Chondrocyte (in vitro differentiated cells): ENCODE measurements at regions not wholly inside any gene's neighbourhood (a gene's known extent, or its start where the extent isn't known, plus 50 kb on each side); places are given as distances from the start of the nearest gene placed in this dataset.

Experiments
- DNase-seq: peaks from one replicate; pipeline ENCODE4 v3.0.0; 2021; ENCODE audit warnings: mixed read lengths, low spot score
- H3K27ac Mint-ChIP-seq: one replicate; pipeline ENCODE4 v1.8.0; 2021; ENCODE audit warnings: mild to moderate bottlenecking, moderate library complexity, mixed read lengths; ENCODE audit not compliant: unreplicated experiment
- H3K27me3 Mint-ChIP-seq: 2 replicates; pipeline ENCODE4 v1.8.0; 2021; ENCODE audit warnings: low read depth, mixed read lengths
- H3K36me3 Mint-ChIP-seq: 2 replicates; pipeline ENCODE4 v1.8.0; 2021; ENCODE audit warnings: low read depth, mixed read lengths
- H3K4me1 Mint-ChIP-seq: 2 replicates; pipeline ENCODE4 v1.8.0; 2021; ENCODE audit warnings: low read depth, mild to moderate bottlenecking, mixed read lengths
- H3K4me3 Mint-ChIP-seq: one replicate; pipeline ENCODE4 v1.8.0; 2021; ENCODE audit warnings: mild to moderate bottlenecking, moderate library complexity, mixed read lengths; ENCODE audit not compliant: unreplicated experiment
- H3K9me3 Mint-ChIP-seq: 2 replicates; pipeline ENCODE4 v1.8.0; 2021; ENCODE audit warnings: low read depth, mixed read lengths
- TF ChIP-seq, protein P1 (sequence below): fragments of 200-600 bp; sonication (generic); IDR thresholded peaks from 2 replicates; pipeline ENCODE4 v1.5.0; 2021; ENCODE audit warnings: antibody characterized with exemption, mild to moderate bottlenecking, moderate library complexity

DNA sequence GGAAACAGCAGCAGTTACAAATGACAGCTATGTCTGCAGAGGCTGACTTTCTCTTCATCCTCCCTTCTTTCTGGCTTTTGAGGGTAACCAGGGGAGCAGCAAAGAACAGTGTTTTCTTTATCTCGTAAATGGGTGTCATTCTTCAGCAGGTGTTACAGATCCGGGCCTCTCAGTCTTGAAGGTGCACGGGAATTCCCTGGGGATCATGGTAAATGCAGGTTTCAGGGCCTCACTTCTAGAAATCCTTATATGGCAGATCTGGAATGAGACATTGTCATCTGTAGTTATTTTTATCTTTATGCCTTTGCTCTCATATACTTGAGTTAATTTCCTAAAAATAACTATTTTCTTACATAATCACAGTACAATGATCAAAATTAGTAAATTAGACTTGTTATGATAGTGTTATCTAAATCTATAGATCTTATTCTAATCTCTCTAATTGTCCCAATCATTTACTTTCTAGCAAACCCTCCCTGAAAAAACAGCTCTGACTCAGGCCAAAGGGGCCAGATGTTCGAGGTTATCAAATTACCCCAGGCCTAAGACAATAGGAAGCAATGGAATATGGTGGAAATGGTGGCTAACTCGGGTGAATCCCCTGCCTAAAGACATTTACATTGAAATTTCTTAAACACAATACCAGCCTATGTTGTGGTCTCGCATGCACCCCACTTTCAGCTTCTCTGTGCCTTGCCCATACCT is 145.0 kb downstream of the CAND1 start:
- no peaks in the 10 kb centered on the region for H3K27me3 Mint-ChIP-seq
- H3K36me3 Mint-ChIP-seq = peaks cover 1% of the 10 kb centered on the region
- TF ChIP-seq, protein P1, sequence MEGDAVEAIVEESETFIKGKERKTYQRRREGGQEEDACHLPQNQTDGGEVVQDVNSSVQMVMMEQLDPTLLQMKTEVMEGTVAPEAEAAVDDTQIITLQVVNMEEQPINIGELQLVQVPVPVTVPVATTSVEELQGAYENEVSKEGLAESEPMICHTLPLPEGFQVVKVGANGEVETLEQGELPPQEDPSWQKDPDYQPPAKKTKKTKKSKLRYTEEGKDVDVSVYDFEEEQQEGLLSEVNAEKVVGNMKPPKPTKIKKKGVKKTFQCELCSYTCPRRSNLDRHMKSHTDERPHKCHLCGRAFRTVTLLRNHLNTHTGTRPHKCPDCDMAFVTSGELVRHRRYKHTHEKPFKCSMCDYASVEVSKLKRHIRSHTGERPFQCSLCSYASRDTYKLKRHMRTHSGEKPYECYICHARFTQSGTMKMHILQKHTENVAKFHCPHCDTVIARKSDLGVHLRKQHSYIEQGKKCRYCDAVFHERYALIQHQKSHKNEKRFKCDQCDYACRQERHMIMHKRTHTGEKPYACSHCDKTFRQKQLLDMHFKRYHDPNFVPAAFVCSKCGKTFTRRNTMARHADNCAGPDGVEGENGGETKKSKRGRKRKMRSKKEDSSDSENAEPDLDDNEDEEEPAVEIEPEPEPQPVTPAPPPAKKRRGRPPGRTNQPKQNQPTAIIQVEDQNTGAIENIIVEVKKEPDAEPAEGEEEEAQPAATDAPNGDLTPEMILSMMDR = no peak
- H3K4me1 Mint-ChIP-seq = peaks cover 20% of the 10 kb centered on the region
- no peaks in the 10 kb centered on the region for H3K9me3 Mint-ChIP-seq
- H3K4me3 Mint-ChIP-seq = no peak overlapping the region
- DNase-seq = no peak
- no peak overlapping the region for H3K27ac Mint-ChIP-seq

DNA sequence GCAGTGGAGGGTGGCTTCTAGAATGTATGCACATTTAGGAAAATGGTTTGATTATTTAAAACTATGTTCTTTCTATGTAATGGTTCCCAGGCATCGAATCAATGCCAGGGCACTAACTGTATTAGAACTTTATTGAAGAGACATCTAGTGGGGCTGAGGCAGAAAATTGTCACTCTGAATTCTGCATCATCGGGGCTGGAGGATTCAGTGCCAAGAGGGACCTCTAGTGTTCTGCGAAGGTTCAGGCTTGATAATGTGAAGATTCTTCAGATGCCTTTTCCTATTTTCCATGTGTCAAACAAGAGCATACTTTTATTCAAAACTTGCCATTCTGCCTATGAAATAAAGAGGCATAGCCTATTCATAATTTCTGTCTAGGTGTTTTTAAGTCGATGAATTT is 146.3 kb downstream of the CAND1 start:
- Mint-ChIP-seq H3K36me3 (peaks cover 1% of the 10 kb centered on the region), H3K9me3 (no peaks in the 10 kb centered on the region), H3K4me3 (no peak overlapping the region), H3K4me1 (peaks cover 19% of the 10 kb centered on the region), H3K27me3 (no peaks in the 10 kb centered on the region), H3K27ac (no peak overlapping the region)
- TF ChIP-seq, protein P1 = peak; percentile 82
- DNase-seq = no peak

DNA sequence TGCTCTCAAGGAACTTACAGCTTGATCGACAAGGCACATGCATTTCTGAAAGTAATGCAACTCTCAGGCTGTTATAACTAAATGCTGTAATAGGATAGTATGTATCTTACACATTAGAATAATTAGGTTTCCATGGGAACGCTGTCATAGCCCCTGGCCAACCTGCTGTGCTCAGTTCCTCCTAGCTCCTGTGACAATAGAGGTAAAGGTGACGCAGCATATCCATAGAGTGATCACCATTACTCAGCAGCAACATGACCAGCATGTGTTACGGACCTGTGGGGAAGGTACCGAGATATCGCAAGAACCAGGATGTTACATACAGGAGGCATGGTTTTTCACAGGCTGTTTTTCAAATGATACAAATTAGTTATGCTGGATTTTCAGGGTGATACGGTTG is 150.7 kb downstream of the CAND1 start:
- H3K4me1 Mint-ChIP-seq = peaks cover 9% of the 10 kb centered on the region
- H3K9me3 Mint-ChIP-seq = no peaks in the 10 kb centered on the region
- H3K27ac Mint-ChIP-seq = no peak overlapping the region
- H3K4me3 Mint-ChIP-seq = no peak overlapping the region
- H3K27me3 Mint-ChIP-seq = no peaks in the 10 kb centered on the region
- no peaks in the 10 kb centered on the region for H3K36me3 Mint-ChIP-seq
- DNase-seq = no peak
- TF ChIP-seq, protein P1 = no peak

DNA sequence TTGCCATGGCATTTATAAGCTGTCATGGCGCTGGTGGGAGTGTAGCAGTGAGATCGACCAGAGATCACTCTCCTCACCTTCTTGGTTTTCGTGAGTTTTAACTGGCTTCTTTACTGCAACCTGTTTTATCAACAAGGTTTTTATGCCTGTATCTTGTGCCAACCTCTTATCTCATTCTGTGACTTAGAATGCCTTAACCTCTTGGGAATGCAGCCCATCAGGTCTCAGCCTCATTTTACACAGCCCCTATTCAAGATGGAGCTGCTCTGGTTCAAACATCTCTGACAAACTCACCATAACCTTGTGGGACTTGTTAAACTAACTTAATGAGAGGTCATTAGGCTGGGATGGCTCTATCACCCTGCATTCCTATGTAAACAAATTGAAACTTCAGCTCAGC is 151.3 kb downstream of the CAND1 start:
- Mint-ChIP-seq H3K9me3 (no peaks in the 10 kb centered on the region), H3K36me3 (no peaks in the 10 kb centered on the region), H3K4me1 (peaks cover 6% of the 10 kb centered on the region), H3K27me3 (no peaks in the 10 kb centered on the region), H3K27ac (no peak overlapping the region), H3K4me3 (no peak overlapping the region)
- no peak for DNase-seq
- TF ChIP-seq, protein P1 = no peak

DNA sequence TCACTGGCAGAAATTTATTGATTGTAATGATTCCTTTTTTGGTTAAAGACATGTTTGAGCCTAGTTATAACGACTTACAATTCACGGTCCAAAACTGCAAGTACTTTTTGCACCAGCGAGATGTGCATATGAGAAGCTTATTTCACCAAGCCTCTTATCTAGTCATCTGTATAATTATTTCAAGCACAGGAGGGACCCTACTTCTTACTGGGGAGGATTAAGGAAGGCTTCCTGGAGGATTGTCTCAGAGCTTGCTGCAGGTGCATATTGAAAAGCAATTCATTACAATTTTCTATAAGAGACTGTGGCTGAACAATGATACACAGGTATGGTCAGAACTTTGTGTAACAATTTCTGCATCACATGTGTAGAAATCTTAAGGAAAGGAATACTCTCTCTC is 152.9 kb downstream of the CAND1 start:
- no peak overlapping the region for H3K27ac Mint-ChIP-seq

More for the DNA sequence above, 152.9 kb downstream of the CAND1 start:
- Mint-ChIP-seq H3K4me1 (peaks cover 12% of the 10 kb centered on the region), H3K4me3 (no peak overlapping the region), H3K9me3 (no peaks in the 10 kb centered on the region), H3K27me3 (no peaks in the 10 kb centered on the region), H3K36me3 (no peaks in the 10 kb centered on the region)
- TF ChIP-seq, protein P1 = no peak
- DNase-seq = no peak
